Karpas-422 (cell line): ENCODE measurements at regions not wholly inside any gene's neighbourhood (a gene's known extent, or its start where the extent isn't known, plus 50 kb on each side); places are given as distances from the start of the nearest gene placed in this dataset.
A peak's percentile ranks its signal among the peaks of the same experiment; 100 is the strongest.
"Not testable (repeated sequence)": the region's sequence is repeated elsewhere in the genome, so short reads cannot be mapped to it uniquely, and the experiment has no call there.

ENCODE experiments used
- DNase-seq: peaks from one replicate; pipeline ENCODE4 v3.0.0-alpha.2; 2015
- H2AFZ ChIP-seq: fragments of 200-600 bp; sonication (generic); 2 replicates; pipeline ENCODE4 v1.6.1; 2014; ENCODE audit warnings: antibody characterized with exemption, low read length, mixed read lengths
- H3K27ac ChIP-seq: fragments of 200-600 bp; sonication (generic); 2 replicates; pipeline ENCODE4 v1.5.1; 2014; ENCODE audit warnings: mild to moderate bottlenecking, low read length, moderate library complexity
- H3K27me3 ChIP-seq: fragments of 200-600 bp; sonication (generic); 2 replicates; pipeline ENCODE4 v1.6.1; 2014; ENCODE audit warnings: low read length, mixed read lengths
- H3K36me3 ChIP-seq: fragments of 200-600 bp; sonication (generic); 2 replicates; pipeline ENCODE4 v1.6.1; 2014; ENCODE audit warnings: low read length, mixed read lengths; ENCODE audit not compliant: insufficient read depth
- H3K4me1 ChIP-seq: fragments of 200-600 bp; sonication (generic); 2 replicates; pipeline ENCODE4 v1.6.1; 2014; ENCODE audit warnings: mild to moderate bottlenecking, low read length, mixed read lengths
- H3K4me2 ChIP-seq: fragments of 200-600 bp; sonication (generic); 2 replicates; pipeline ENCODE4 v1.6.1; 2014; ENCODE audit warnings: low read length, low read depth, mild to moderate bottlenecking; ENCODE audit not compliant: poor library complexity, severe bottlenecking
- H3K4me3 ChIP-seq: fragments of 200-600 bp; sonication (generic); 2 replicates; pipeline ENCODE4 v1.5.1; 2014; ENCODE audit warnings: mild to moderate bottlenecking, antibody characterized with exemption, low read length, mixed read lengths
- H3K79me2 ChIP-seq: fragments of 200-600 bp; sonication (generic); 2 replicates; pipeline ENCODE4 v1.6.1; 2014; ENCODE audit warnings: mild to moderate bottlenecking, low read length, mixed read lengths
- H3K9ac ChIP-seq: fragments of 200-600 bp; sonication (generic); 2 replicates; pipeline ENCODE4 v1.6.0; 2014; ENCODE audit warnings: low read length
- H3K9me2 ChIP-seq: fragments of 200-600 bp; sonication (generic), shearing (Covaris generic); replicated peaks from 2 replicates; pipeline ENCODE4 v1.6.0; 2014; ENCODE audit warnings: mild to moderate bottlenecking, low read length, moderate library complexity; ENCODE audit not compliant: insufficient read depth
- H3K9me3 ChIP-seq: fragments of 300-700, 200-600 bp; sonication (generic); 2 replicates; pipeline ENCODE4 v1.6.1; 2014; ENCODE audit warnings: low read length, mixed read lengths
- H4K20me1 ChIP-seq: fragments of 200-600 bp; sonication (generic); 2 replicates; pipeline ENCODE4 v1.6.1; 2014; ENCODE audit warnings: mild to moderate bottlenecking, antibody characterized with exemption, low read length, low read depth; ENCODE audit not compliant: insufficient read depth

GRCh38 chr13:62447771-62448382, 1032.2 kb upstream of the PCDH20 start:
- not testable (repeated sequence) for H3K27me3 ChIP-seq, H3K79me2 ChIP-seq, H3K36me3 ChIP-seq, H3K27ac ChIP-seq, H3K9ac ChIP-seq, H4K20me1 ChIP-seq, H2AFZ ChIP-seq, H3K4me3 ChIP-seq, H3K4me1 ChIP-seq, H3K9me2 ChIP-seq, H3K4me2 ChIP-seq, DNase-seq, H3K9me3 ChIP-seq

GRCh38 chr13:62444805-62445204, 1029.2 kb upstream of the PCDH20 start:
- no peaks in the 10 kb centered on the region for H3K9me2 ChIP-seq

GRCh38 chr13:62434081-62434480, 1018.4 kb upstream of the PCDH20 start:
- H2AFZ ChIP-seq, result no peak overlapping the region
- no peaks in the 10 kb centered on the region for H3K9me2 ChIP-seq
- H3K27ac ChIP-seq, result no peak overlapping the region
- no peak overlapping the region for H3K4me3 ChIP-seq
- no peaks in the 10 kb centered on the region for H3K9me3 ChIP-seq
- H3K9ac ChIP-seq, result no peak overlapping the region
- no peaks in the 10 kb centered on the region for H3K27me3 ChIP-seq
- no peaks in the 10 kb centered on the region for H3K36me3 ChIP-seq
- no peak for DNase-seq
- no peaks in the 10 kb centered on the region for H3K79me2 ChIP-seq
- H4K20me1 ChIP-seq, result no peaks in the 10 kb centered on the region
- peaks cover 4% of the 10 kb centered on the region; the same call in 1 of the 2 replicates for H3K4me1 ChIP-seq
- no peak overlapping the region for H3K4me2 ChIP-seq

More at GRCh38 chr13:62444805-62445204, 1029.2 kb upstream of the PCDH20 start:
- H3K79me2 ChIP-seq, result no peaks in the 10 kb centered on the region
- no peaks in the 10 kb centered on the region for H4K20me1 ChIP-seq
- no peak overlapping the region for H3K4me2 ChIP-seq
- H3K9ac ChIP-seq, result no peak overlapping the region
- peak overlapping the region; percentile 67; the same call in 1 of the 2 replicates for H2AFZ ChIP-seq
- H3K9me3 ChIP-seq, result no peaks in the 10 kb centered on the region
- H3K4me3 ChIP-seq, result no peak overlapping the region
- no peaks in the 10 kb centered on the region for H3K4me1 ChIP-seq
- DNase-seq, result no peak
- H3K36me3 ChIP-seq, result no peaks in the 10 kb centered on the region
- H3K27me3 ChIP-seq, result no peaks in the 10 kb centered on the region
- no peak overlapping the region for H3K27ac ChIP-seq

GRCh38 chr13:62433660-62434059, 1018.0 kb upstream of the PCDH20 start:
- H3K4me2 ChIP-seq, result no peak overlapping the region
- no peak overlapping the region for H3K27ac ChIP-seq
- H3K4me1 ChIP-seq, result peaks cover 4% of the 10 kb centered on the region; the same call in 1 of the 2 replicates
- H3K9me2 ChIP-seq, result no peaks in the 10 kb centered on the region
- no peak overlapping the region for H3K4me3 ChIP-seq
- no peaks in the 10 kb centered on the region for H4K20me1 ChIP-seq
- no peak for DNase-seq
- no peaks in the 10 kb centered on the region for H3K9me3 ChIP-seq
- no peaks in the 10 kb centered on the region for H3K79me2 ChIP-seq
- H3K9ac ChIP-seq, result no peak overlapping the region
- H3K27me3 ChIP-seq, result no peaks in the 10 kb centered on the region
- no peak overlapping the region for H2AFZ ChIP-seq
- no peaks in the 10 kb centered on the region for H3K36me3 ChIP-seq

GRCh38 chr13:62432906-62433305, 1017.3 kb upstream of the PCDH20 start:
- H3K79me2 ChIP-seq, result no peaks in the 10 kb centered on the region
- no peak overlapping the region for H3K9ac ChIP-seq
- H3K27ac ChIP-seq, result no peak overlapping the region
- DNase-seq, result peak; percentile 55
- H3K4me2 ChIP-seq, result no peak overlapping the region
- peaks cover 4% of the 10 kb centered on the region; the same call in 1 of the 2 replicates for H3K4me1 ChIP-seq
- H4K20me1 ChIP-seq, result no peaks in the 10 kb centered on the region
- H3K9me3 ChIP-seq, result no peaks in the 10 kb centered on the region
- no peaks in the 10 kb centered on the region for H3K27me3 ChIP-seq
- no peaks in the 10 kb centered on the region for H3K9me2 ChIP-seq
- no peak overlapping the region for H2AFZ ChIP-seq
- H3K36me3 ChIP-seq, result no peaks in the 10 kb centered on the region
- no peak overlapping the region for H3K4me3 ChIP-seq

GRCh38 chr13:62432295-62432694, 1016.6 kb upstream of the PCDH20 start:
- DNase-seq, result no peak
- H3K4me2 ChIP-seq, result no peak overlapping the region
- H2AFZ ChIP-seq, result no peak overlapping the region
- H3K9me3 ChIP-seq, result no peaks in the 10 kb centered on the region
- H3K79me2 ChIP-seq, result no peaks in the 10 kb centered on the region
- no peak overlapping the region for H3K9ac ChIP-seq
- no peak overlapping the region for H3K27ac ChIP-seq
- H3K27me3 ChIP-seq, result no peaks in the 10 kb centered on the region
- H3K36me3 ChIP-seq, result no peaks in the 10 kb centered on the region
- no peak overlapping the region for H3K4me3 ChIP-seq
- peaks cover 4% of the 10 kb centered on the region; the same call in 1 of the 2 replicates for H3K4me1 ChIP-seq
- no peaks in the 10 kb centered on the region for H3K9me2 ChIP-seq
- no peaks in the 10 kb centered on the region for H4K20me1 ChIP-seq

- no peak for DNase-seq
These were observed 1016.2 kb upstream of the PCDH20 start for GRCh38 chr13:62431852-62432251.

GRCh38 chr13:62418872-62419271, 1003.2 kb upstream of the PCDH20 start:
- Histone ChIP-seq H3K9me3 (no peaks in the 10 kb centered on the region), H3K4me3 (no peak overlapping the region), H4K20me1 (no peaks in the 10 kb centered on the region), H3K27ac (no peak overlapping the region), H3K9ac (no peak overlapping the region), H3K9me2 (no peaks in the 10 kb centered on the region), H3K4me2 (no peak overlapping the region), H3K27me3 (no peaks in the 10 kb centered on the region), H3K36me3 (no peaks in the 10 kb centered on the region), H3K79me2 (no peaks in the 10 kb centered on the region), H2AFZ (no peak overlapping the region), H3K4me1 (peaks cover 3% of the 10 kb centered on the region; the same call in 1 of the 2 replicates)
- no peak for DNase-seq

More at GRCh38 chr13:62431852-62432251, 1016.2 kb upstream of the PCDH20 start:
- Histone ChIP-seq H2AFZ (no peak overlapping the region), H3K9ac (no peak overlapping the region), H3K9me3 (no peaks in the 10 kb centered on the region), H3K4me3 (no peak overlapping the region), H3K4me2 (no peak overlapping the region), H3K36me3 (no peaks in the 10 kb centered on the region), H3K79me2 (no peaks in the 10 kb centered on the region), H3K27me3 (no peaks in the 10 kb centered on the region), H3K4me1 (peaks cover 4% of the 10 kb centered on the region; the same call in 1 of the 2 replicates), H3K27ac (no peak overlapping the region), H3K9me2 (no peaks in the 10 kb centered on the region), H4K20me1 (no peaks in the 10 kb centered on the region)
